Activated CD8-positive, alpha-beta memory T cell treated with anti-CD3 and anti-CD28 coated beads, Interleukin-2, amount 10 ng/mL, durations not matched to agents 7 days and 5 days (primary cell): ENCODE measurements at regions not wholly inside any gene's neighbourhood (a gene's known extent, or its start where the extent isn't known, plus 50 kb on each side); places are given as distances from the start of the nearest gene placed in this dataset.
"Not testable (repeated sequence)": the region's sequence is repeated elsewhere in the genome, so short reads cannot be mapped to it uniquely, and the experiment has no call there.

ENCODE experiments used
- ATAC-seq: fragments of 150-1000 bp; cut with Tn5 transposase; one replicate; pipeline ENCODE4 v1.10.0; 2021; ENCODE audit warnings: moderate library complexity
- CTCF ChIA-PET: fragments of 350-600 bp; sonication (Branson Sonifier 250); formaldehyde crosslinking; loops from one replicate; lab custom pipeline; 2021; ENCODE audit warnings: antibody characterized with exemption; lab: Charles Lee
- DNase-seq: peaks from one replicate; pipeline ENCODE4 v3.0.0-alpha.2; 2020
- H3K27ac Mint-ChIP-seq: one replicate; pipeline ENCODE4 v1.8.0; 2021; ENCODE audit warnings: mild to moderate bottlenecking, mixed read lengths
- H3K27me3 Mint-ChIP-seq: one replicate; pipeline ENCODE4 v1.8.0; 2021; ENCODE audit warnings: mixed read lengths
- H3K36me3 Mint-ChIP-seq: one replicate; pipeline ENCODE4 v1.8.0; 2021; ENCODE audit warnings: mild to moderate bottlenecking, mixed read lengths
- H3K4me1 Mint-ChIP-seq: one replicate; pipeline ENCODE4 v1.8.0; 2021; ENCODE audit warnings: mixed read lengths
- H3K4me3 Mint-ChIP-seq: one replicate; pipeline ENCODE4 v1.8.0; 2021; ENCODE audit warnings: mild to moderate bottlenecking, moderate library complexity, mixed read lengths
- H3K9me3 Mint-ChIP-seq: one replicate; pipeline ENCODE4 v1.8.0; 2022; ENCODE audit warnings: low read depth, mixed read lengths

DNA sequence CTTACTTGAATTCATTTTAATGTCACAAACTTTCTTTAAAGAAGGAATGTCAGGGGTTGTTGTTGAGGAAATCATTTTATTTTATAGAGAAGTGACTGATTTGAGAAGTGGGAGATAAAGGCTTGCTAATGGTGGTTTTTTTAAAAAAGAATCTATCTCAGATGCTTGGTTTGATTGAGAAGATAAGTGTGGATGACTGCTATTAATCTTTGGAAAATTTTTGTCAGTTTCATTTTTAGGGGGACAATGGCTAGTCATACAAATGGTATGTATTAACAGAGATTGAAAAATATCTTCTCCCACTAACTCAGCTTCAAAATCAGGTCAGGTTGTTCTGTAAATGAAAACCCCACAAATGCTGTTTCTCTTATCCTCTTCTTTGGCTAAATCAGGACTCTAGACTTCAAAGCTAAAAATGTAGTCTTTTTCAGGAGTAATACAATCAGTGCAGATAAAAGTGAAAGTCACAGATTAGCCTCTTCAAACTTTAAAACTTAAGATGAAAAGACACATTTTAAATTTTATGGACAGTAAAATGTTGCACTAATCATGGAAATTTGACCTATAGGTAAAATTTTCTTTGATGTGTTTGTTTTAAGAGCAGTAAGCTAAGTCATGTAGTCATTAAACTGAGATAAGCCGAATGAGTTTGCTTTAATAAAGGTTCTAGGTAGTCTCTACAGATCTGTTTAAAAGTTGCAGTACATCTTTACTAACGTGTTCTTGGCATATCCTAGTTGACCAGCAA, 674.2 kb upstream of the VRK2 start:
- Mint-ChIP-seq H3K27me3 (no peaks in the 10 kb centered on the region), H3K36me3 (no peaks in the 10 kb centered on the region), H3K4me1 (no peaks in the 10 kb centered on the region), H3K9me3 (peaks cover 4% of the 10 kb centered on the region), H3K27ac (no peak overlapping the region), H3K4me3 (no peak overlapping the region)
- no peak for DNase-seq
- no peak for ATAC-seq
- CTCF ChIA-PET: no interaction called here

DNA sequence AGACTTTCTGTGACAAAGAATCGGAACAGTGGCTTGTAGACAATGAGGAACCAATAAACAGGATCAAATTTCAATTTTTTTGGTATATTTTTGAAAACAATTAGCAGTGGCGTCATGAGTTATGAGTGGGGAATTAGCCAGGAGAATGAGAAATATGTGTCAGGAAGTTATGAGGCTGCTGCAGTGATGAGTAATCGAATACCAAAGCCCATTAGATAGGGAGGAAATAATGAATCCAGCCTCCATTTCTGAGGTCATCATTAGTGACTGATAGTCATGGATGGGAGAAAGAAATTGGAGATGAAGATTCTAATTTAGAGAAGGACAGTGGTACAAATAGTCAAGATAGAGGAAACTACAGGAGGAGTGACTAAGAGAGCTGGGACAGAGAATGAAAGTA, 673.1 kb upstream of the VRK2 start:
- no peak for DNase-seq
- H3K27me3 Mint-ChIP-seq: no peaks in the 10 kb centered on the region
- ATAC-seq: no peak

DNA sequence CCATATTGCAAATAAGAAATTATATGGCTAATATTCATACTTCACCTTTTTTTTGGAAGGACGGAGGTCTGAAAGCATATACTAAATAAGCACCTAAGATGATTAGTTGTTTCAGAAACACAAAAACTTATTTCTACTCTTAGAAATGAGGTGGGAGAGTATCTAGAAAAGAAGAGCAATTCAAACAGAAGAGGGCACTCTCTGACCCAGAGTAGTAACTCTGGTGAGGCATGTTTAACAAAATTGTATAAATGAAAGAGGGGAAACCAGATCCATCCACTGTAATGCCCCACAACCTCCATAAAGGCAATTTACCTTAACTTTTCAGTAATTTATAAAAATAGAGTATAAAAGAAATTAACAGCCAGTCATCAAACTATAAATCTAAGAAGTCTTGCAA, 669.6 kb upstream of the VRK2 start:
- CTCF ChIA-PET: no interaction called here
- no peaks in the 10 kb centered on the region for H3K27me3 Mint-ChIP-seq
- no peak overlapping the region for H3K27ac Mint-ChIP-seq
- H3K4me1 Mint-ChIP-seq: no peaks in the 10 kb centered on the region
- ATAC-seq (no peak), DNase-seq (no peak)
- no peaks in the 10 kb centered on the region for H3K36me3 Mint-ChIP-seq
- H3K9me3 Mint-ChIP-seq: no peaks in the 10 kb centered on the region
- H3K4me3 Mint-ChIP-seq: no peak overlapping the region

More for the DNA sequence above, 673.1 kb upstream of the VRK2 start:
- no peaks in the 10 kb centered on the region for H3K4me1 Mint-ChIP-seq
- H3K36me3 Mint-ChIP-seq: no peaks in the 10 kb centered on the region
- CTCF ChIA-PET: no interaction called here
- H3K9me3 Mint-ChIP-seq: peaks cover 4% of the 10 kb centered on the region
- no peak overlapping the region for H3K4me3 Mint-ChIP-seq
- H3K27ac Mint-ChIP-seq: no peak overlapping the region

DNA sequence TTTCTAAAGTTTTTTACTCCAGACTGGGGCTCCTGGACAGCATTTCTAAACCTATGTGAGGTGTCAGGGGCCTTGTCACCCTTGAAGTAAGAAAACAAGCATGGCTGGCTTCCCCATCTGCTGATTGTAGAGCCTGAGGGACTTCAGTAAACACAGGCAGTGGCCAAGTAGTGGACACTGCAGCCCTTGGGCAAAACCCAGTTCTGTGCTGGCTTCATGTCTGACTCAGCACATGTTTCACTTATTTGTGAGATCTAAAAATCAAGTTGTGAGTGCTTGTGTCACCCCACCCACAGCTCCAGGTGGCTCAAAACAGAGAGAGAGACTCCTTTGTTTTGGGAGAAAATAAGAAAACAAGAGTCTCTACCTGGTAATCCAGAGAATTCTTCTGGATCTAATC, 660.3 kb upstream of the VRK2 start:
- Mint-ChIP-seq H3K27me3 (no peaks in the 10 kb centered on the region), H3K4me3 (no peak overlapping the region), H3K36me3 (no peaks in the 10 kb centered on the region), H3K27ac (no peak overlapping the region), H3K9me3 (peaks cover 8% of the 10 kb centered on the region), H3K4me1 (no peaks in the 10 kb centered on the region)
- ATAC-seq: no peak
- DNase-seq: no peak
- CTCF ChIA-PET: no interaction called here

DNA sequence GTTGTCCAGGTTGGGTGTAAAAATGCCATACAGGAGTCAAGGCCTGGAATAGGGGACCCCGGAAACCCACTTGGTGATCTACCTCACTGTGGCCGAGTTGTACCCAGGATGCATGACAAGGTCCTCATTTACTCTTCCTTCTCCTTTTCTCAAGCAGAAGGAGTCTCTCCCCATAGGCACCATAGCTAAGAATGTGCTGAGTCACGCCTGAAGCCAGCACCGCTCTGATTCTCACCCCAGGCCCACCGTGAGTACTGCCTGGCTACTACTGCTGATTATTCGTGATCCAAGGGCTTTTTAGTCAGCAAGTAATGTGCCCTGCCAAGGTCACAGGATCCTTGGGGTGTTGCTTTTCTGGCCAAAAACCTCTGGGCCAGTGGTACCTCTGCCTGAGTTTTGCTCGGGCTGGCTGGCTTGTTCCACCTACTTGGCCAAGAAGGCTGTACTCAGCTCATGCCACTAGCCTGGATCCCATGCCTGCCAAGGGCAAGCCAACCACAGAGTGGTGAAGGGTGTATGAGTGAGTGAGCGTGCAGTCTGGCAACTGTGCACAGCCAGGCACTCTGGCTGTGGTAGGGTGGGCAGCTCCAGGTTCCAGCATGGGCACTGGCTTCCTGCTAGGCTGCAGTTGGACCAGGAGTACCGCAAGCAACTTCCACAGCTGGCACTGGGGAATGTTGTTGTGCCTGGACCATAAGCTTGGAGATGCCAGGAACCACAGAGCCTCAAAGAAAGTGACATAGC, 650.1 kb upstream of the VRK2 start:
- no peak for ATAC-seq
- H3K27ac Mint-ChIP-seq: no peak overlapping the region
- DNase-seq: no peak
- H3K27me3 Mint-ChIP-seq: no peaks in the 10 kb centered on the region
- H3K36me3 Mint-ChIP-seq: no peaks in the 10 kb centered on the region
- H3K9me3 Mint-ChIP-seq: peaks cover 13% of the 10 kb centered on the region
- no peaks in the 10 kb centered on the region for H3K4me1 Mint-ChIP-seq
- CTCF ChIA-PET: no interaction called here
- H3K4me3 Mint-ChIP-seq: no peak overlapping the region

DNA sequence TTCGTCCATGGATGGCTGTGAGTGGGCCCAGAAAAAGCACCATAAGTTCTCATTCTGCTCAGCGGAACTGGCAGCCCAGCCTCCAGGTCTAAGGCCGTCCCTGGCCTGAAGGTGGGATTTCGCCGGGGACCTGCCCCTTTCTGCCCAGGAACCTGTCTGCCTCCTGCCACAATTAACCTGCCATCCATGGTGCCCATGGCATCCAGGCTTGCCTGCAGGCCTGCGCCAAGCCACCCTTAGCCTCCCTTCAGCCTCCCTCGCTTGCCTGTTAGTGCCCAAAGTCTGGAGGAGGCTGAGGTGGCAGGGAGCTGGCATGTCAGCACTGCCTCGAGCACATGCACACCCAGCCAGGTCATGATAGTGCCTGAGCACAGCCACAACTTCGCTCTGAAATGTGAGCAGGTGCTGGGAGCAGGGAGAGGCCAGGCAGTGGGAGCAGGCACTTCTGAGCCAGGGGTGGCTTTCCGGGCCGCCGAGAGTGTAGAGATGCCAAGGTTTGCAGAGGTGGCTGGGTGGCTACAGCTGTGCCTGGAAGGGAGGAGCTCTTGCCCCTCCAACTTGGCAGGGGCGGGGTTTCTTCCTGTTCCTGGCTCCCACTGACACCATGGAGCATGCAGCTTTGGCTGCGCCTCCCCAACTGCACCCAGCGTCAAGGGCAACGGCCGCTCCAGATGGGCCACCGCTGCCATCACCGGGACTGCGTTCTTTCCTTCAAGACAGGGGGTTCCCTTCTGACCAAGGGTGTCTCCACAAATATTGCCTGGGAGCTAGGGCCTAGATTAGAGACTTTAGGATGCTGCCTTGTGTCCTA, 648.9 kb upstream of the VRK2 start:
- Mint-ChIP-seq H3K9me3 (peaks cover 12% of the 10 kb centered on the region), H3K4me1 (no peaks in the 10 kb centered on the region), H3K27ac (no peak overlapping the region), H3K4me3 (no peak overlapping the region), H3K27me3 (no peaks in the 10 kb centered on the region), H3K36me3 (no peaks in the 10 kb centered on the region)
- DNase-seq (no peak), ATAC-seq (no peak)
- CTCF ChIA-PET: no interaction called here

DNA sequence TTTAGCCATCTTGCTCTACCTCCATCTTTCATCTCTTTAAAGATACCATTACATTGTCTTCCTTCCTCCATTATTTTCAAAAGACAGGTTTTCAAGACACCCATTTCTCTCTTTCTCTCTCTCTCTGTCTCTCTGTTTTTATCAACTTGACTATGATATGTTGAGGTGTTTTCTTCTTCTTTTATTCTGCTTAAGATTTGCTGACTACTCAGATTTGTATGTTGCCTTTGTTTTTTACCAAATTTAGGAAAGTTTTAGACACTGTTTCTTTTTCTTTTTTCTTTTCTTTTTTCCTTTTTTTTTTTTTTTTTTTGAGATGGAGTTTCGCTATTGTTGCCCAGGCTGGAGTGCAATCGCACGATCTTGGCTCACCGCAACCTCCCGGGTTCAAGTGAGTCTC, 647.5 kb upstream of the VRK2 start:
- H3K27me3 Mint-ChIP-seq: no peaks in the 10 kb centered on the region
- H3K4me1 Mint-ChIP-seq: no peaks in the 10 kb centered on the region
- H3K27ac Mint-ChIP-seq: no peak overlapping the region
- ATAC-seq (no peak), DNase-seq (no peak)
- CTCF ChIA-PET: no interaction called here
- H3K9me3 Mint-ChIP-seq: peaks cover 10% of the 10 kb centered on the region
- no peaks in the 10 kb centered on the region for H3K36me3 Mint-ChIP-seq
- H3K4me3 Mint-ChIP-seq: no peak overlapping the region

DNA sequence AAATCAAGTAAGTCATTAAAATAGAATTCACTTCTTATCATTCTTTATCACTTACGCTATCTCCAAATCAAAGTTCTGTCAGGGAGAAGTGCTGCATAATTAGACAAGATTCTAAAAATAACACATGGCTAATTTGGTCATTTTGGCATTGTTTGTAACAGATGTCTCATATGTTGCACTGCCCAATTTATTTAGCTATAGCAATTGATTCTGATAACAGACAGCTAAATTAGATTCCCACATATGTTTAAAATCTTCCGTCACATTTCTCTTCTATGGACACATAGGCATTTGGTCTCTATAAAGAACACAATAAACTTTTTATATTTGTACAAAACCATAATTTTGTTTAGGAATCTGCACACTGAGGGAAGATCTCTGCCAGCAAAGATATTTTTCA, 644.5 kb upstream of the VRK2 start:
- no peaks in the 10 kb centered on the region for H3K4me1 Mint-ChIP-seq
- ATAC-seq (no peak), DNase-seq (no peak)
- H3K27me3 Mint-ChIP-seq: no peaks in the 10 kb centered on the region
- no peaks in the 10 kb centered on the region for H3K36me3 Mint-ChIP-seq
- H3K4me3 Mint-ChIP-seq: no peak overlapping the region
- H3K9me3 Mint-ChIP-seq: peaks cover 6% of the 10 kb centered on the region
- no peak overlapping the region for H3K27ac Mint-ChIP-seq
- CTCF ChIA-PET: no interaction called here

DNA sequence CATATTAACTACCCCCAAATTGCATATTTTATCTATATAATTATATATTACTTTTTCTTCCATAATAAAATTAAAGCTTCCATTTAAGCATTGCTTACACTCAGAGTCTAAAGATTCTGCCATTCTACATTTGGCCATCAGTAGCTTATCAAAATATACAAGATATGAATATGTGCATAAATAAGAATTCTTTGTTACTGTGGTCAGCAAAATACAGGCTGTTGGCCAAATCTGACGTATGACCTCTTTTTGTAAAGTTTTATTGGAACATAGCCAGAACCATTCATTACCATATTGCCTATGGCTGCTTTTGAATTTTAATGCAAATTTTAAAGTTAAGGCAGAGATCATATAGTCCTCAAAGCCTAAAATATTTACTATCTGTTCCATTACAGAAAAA, 643.9 kb upstream of the VRK2 start:
- no peak for ATAC-seq
- CTCF ChIA-PET: no interaction called here
- Mint-ChIP-seq H3K4me1 (no peaks in the 10 kb centered on the region), H3K27ac (no peak overlapping the region), H3K27me3 (no peaks in the 10 kb centered on the region), H3K36me3 (no peaks in the 10 kb centered on the region), H3K9me3 (peaks cover 6% of the 10 kb centered on the region), H3K4me3 (no peak overlapping the region)
- DNase-seq: no peak

DNA sequence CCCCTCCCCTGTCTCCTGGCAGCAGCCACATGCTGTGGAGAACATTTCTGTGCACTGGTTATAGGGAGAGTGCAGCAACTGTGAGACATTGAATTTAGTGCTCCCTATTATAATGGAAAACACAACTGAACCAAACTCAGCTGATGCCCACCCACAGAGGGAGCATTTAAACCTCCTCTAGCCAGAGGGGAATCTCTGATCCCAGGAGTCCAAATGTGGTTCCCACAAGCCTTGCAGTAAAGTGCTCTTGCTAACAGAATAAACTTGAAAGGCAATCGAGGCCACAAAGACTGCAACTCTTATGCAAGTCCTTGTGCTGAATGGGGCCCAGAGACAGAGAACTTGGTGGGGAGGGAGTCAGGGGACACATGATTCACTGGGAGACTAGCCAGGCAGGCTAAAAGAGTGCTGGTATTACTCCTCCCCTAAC, 638.8 kb upstream of the VRK2 start:
- no peak for ATAC-seq
- CTCF ChIA-PET: no interaction called here
- H3K4me1 Mint-ChIP-seq: no peaks in the 10 kb centered on the region
- DNase-seq: no peak
- no peaks in the 10 kb centered on the region for H3K36me3 Mint-ChIP-seq
- no peak overlapping the region for H3K4me3 Mint-ChIP-seq
- no peaks in the 10 kb centered on the region for H3K27me3 Mint-ChIP-seq
- H3K9me3 Mint-ChIP-seq: peaks cover 9% of the 10 kb centered on the region
- no peak overlapping the region for H3K27ac Mint-ChIP-seq

DNA sequence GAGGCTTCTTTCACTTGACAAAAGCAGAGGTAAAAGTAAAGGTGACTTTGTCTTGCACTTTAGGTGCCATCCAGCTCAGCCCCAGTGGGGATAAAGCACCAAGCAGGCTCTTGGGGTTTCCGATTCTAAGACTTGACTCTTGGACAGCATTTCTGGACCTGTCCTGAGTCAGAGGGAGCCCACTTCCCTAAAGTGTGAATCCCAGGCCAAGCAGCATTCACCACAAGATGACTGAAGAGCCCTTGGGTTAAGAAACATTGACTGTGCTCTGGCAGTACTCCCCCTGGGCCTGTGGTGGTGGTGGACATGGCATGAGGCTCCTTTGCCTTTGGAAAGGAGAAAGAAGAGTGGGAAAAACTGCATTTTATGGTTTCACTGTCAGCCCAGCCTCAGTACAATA, 638.0 kb upstream of the VRK2 start:
- ATAC-seq (no peak), DNase-seq (no peak)
- no peak overlapping the region for H3K27ac Mint-ChIP-seq
- no peak overlapping the region for H3K4me3 Mint-ChIP-seq
- CTCF ChIA-PET: no interaction called here
- no peaks in the 10 kb centered on the region for H3K4me1 Mint-ChIP-seq
- H3K9me3 Mint-ChIP-seq: peaks cover 9% of the 10 kb centered on the region
- H3K27me3 Mint-ChIP-seq: no peaks in the 10 kb centered on the region
- H3K36me3 Mint-ChIP-seq: no peaks in the 10 kb centered on the region

DNA sequence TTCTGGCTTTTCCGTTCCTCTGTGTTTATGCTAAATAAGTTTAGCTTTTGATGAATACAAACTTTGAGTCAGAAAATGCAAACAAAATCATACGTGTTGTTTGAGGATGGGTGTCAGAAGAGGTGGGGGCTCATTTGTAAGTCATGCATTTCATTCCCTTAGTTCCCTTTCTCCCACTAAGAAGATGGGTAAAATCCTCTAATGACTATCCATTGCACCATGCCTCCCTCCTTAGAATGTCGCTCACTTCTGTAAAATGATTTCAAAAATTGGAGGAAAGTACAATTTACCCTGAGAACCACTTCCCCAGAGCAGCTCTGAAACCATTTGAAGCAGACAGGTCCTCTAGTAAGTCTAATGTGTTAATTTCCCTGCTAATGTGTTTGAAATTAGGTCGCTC, 629.6 kb upstream of the VRK2 start:
- Mint-ChIP-seq H3K36me3 (no peaks in the 10 kb centered on the region), H3K27me3 (no peaks in the 10 kb centered on the region), H3K4me3 (no peak overlapping the region), H3K27ac (no peak overlapping the region), H3K4me1 (no peaks in the 10 kb centered on the region), H3K9me3 (peaks cover 5% of the 10 kb centered on the region)
- ATAC-seq (no peak), DNase-seq (no peak)
- CTCF ChIA-PET: no interaction called here

DNA sequence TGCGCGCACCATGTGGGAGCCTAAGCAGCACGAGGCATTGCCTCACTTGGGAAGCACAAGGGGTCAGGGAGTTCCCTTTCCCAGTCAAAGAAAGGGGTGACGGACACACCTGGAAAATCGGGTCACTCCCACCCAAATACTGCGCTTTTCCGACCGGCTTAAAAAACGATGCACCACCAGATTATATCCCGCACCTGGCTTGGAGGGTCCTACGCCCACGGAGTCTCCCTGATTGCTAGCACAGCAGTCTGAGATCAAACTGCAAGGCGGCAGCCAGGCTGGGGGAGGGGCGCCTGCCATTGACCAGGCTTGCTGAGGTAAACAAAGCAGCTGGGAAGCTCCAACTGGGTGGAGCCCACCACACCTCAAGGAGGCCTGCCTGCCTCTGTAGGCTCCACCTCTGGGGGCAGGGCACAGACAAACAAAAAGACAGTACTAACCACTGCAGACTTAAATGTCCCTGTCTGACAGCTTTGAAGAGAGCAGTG, 627.7 kb upstream of the VRK2 start:
- H3K9me3 Mint-ChIP-seq, H3K4me3 Mint-ChIP-seq, H3K36me3 Mint-ChIP-seq, H3K27ac Mint-ChIP-seq, H3K27me3 Mint-ChIP-seq, ATAC-seq, CTCF ChIA-PET, DNase-seq, H3K4me1 Mint-ChIP-seq: not testable (repeated sequence)
